NCI-H2227 treated with DMSO at 0.1 percent for 48 hours (cell line): ENCODE measurements at regions not wholly inside any gene's neighbourhood (a gene's known extent, or its start where the extent isn't known, plus 50 kb on each side); places are given as distances from the start of the nearest gene placed in this dataset.

ENCODE experiments used
- DNase-seq: peaks from one replicate; lab custom pipeline; 2025; lab: John Stamatoyannopoulos, UW

GRCh38 chr3:103644450-103644849 is 1209.6 kb downstream of the ZPLD1 start:
- no peak for DNase-seq

DNA sequence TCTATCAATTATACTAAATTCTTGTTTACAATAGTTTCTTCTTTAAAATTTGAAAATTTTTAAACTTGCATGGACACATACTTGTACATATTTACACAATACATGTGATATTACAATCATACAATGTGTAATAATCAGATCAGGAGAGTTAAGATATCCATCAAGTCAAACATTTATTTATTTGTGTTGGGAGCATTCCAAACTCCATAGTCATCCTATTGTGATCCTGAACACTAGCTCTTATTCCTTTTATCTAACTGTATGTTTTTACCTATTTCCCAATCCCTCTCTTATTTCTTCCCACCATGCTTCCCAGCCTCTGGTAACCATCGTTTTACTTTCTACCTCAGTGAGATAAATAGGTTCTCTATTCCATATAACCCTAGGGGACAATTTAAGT is 1219.2 kb downstream of the ZPLD1 start:
- DNase-seq, result no peak

DNA sequence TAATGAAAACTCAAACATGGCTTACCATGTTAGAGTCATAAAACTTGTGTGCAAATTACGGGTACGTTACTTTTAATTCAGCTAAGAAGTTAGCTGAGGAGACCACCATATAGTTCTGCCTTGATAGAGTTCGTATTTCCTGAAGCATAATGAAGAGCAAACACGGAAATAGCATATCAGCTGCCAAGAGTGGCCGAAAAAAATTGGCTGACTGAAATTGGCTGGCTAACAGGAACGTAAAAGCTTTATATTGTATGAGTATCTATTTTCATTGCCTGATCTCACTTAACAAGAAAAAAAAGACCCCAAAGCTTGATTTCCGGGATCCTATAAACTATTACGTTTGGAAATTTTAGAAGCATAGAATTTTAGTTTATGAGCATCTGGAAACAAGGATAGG is 1222.9 kb downstream of the ZPLD1 start:
- DNase-seq, result no peak

GRCh38 chr3:103660810-103661209 is 1226.0 kb downstream of the ZPLD1 start:
- no peak for DNase-seq

DNA sequence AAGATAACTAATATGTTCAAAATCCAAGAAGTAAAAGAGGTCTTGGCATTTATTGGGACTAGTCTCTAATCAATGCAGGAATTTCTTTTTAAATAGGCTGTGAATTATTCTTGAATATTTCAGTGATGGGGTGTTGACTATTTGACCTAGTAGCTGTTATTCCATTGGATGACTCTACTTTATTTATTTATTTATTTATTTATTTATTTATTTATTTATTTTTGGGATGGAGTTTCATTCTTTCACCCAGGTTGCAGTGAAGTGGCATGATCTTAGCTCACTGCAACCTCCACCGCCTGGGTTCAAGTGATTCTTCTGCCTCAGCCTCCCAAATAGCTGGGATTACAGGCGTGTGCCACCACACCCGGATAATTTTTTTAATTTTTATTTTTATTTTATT is 1227.8 kb downstream of the ZPLD1 start:
- no peak for DNase-seq

GRCh38 chr3:103672346-103672745 is 1237.5 kb downstream of the ZPLD1 start:
- DNase-seq, result no peak

- DNase-seq, result no peak
Measured at GRCh38 chr3:103684904-103685303, 1250.1 kb downstream of the ZPLD1 start.

DNA sequence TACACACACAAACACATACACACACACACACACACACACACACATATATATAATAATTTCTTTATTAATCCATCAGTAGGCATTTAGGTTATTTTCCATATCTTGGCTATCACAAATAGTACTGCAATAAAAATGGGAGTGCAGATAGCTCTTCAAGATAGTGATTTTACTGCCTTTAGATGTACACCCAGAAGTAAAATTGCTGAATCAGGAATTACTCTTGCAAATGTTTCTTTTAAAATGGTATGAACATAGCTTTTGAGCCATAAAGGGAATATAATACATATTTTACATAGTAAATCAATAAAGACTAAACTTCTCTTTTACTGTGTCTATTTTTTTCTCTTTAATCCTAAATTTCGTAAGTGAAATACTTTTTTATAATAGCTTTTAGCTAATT is 1251.1 kb downstream of the ZPLD1 start:
- no peak for DNase-seq

DNA sequence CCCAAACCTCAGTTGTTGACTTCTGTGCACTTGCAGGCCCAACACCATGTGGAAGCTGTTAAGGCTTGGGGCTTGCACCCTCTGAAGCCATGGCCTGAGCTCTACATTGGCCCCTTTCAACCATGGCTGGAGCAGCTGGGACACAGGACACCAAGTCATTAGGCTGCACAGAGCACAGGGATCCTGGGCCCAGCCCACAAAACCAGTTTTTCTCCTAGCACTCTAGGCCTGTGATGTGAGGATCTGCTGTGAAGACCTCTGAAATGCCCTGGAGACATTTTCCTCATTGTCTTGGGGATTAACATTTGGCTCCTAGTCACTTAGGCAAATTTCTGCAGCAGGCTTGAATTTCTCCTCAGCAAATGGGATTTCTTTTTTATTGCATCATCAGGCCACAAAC is 1255.7 kb downstream of the ZPLD1 start:
- no peak for DNase-seq

DNA sequence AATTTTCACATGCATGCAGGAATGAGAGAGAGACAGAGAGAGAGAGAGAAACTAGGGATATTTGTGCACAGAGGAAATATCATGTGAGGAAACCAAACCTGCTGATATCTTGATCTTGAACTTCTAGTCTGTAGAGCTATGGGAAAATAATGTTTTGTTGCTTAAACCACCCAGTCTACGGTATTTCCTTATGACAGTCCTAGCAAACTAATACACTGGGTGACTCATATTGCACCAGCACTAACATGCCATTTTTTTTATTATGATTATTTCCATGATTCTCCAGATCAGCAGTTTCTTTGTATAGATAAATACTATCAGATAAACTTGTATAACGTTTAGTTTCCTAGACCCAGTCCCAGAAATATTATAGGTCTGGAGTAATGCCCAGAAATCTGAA is 1259.0 kb downstream of the ZPLD1 start:
- DNase-seq, result no peak

DNA sequence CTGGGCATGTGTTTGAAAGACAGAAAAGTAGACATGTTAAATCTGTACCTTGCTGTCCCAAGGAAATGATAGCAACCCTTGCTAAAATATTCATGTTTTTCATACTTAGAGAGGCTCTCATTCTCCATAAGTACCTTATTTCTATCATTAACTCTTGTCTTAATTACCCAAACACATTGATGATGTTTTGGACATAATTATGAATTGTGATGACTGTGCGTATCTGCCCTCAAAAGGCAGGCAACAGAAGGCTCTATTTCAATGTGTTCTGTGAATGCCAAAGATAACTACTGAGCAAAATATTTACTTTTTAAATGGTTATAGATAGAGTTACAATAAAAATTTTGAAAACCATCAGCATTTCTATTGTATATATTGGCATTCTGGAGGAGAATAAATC is 1263.8 kb downstream of the ZPLD1 start:
- DNase-seq, result no peak

GRCh38 chr3:103699228-103699627 is 1264.4 kb downstream of the ZPLD1 start:
- no peak for DNase-seq

- DNase-seq, result no peak
Measured at GRCh38 chr3:103705641-103706040, 1270.8 kb downstream of the ZPLD1 start.

- no peak for DNase-seq
Measured at GRCh38 chr3:103706671-103707070, 1271.9 kb downstream of the ZPLD1 start.

DNA sequence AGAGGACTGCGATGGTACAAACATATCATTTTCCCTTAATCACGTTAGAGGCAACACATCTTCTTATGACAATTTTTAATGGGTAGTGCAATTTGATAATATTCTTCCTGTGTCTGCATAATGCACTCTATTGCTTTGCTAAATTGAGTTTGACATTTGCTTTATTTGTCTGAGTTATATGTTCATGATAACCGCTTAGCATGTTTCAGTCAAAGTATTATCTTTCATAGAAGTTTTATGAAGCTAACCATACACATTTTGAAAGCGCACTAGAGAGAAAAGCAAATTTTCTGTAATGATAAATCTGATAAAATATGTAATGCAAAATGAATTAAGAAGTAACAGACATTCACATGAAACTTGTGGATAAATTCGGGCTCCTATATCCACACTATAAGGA is 1276.9 kb downstream of the ZPLD1 start:
- no peak for DNase-seq

DNA sequence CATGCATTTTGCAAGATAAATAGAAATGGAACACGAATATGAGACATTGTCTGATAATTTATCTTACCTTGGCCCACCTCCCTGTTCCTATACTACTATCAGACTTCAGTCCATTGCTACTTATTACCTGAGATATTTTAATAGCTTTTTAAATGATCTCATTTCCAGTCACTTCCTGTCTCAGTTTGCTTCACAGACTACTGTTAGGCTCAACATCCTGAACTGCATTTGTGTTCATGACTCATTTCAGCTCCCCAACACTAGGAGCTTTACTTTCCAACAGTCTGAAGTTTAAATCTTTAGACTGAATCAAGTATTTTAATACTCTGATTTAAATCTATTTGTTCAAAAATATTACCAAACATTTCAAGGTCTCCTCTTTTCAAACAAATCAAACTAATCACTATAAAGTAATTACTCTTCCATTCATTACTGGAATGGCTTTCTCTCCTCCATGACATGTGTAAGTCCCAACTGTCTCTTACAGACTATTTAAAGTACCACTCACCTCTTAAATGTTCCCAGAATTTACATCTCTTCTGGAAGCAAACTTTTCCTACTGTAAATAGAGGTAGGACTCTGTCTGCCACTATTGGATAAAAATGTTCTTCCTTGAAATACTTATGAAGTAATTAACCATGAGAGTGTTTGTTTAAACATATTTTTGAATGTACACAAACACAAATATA is 1277.6 kb downstream of the ZPLD1 start:
- DNase-seq, result no peak

DNA sequence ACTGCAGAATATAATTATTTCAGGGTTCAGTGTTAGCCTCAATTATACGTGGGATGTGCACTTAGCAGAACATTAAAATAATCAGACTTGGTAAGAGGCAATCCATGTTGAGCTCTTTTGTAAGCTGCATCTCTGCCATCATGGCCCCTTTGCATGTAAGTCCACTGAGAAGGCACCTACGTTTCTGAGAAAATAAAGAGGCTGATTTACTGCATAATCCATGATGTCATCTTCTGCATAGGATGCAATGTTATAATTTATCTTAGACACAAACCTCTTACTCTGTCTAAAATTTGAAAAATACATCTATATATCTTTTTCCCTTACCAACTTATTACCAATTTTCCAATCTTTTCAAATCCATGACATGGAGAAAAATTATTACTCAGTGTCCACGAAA is 1294.7 kb downstream of the ZPLD1 start:
- DNase-seq, result no peak

- DNase-seq, result no peak
Measured at GRCh38 chr3:103730744-103731143, 1295.9 kb downstream of the ZPLD1 start.

DNA sequence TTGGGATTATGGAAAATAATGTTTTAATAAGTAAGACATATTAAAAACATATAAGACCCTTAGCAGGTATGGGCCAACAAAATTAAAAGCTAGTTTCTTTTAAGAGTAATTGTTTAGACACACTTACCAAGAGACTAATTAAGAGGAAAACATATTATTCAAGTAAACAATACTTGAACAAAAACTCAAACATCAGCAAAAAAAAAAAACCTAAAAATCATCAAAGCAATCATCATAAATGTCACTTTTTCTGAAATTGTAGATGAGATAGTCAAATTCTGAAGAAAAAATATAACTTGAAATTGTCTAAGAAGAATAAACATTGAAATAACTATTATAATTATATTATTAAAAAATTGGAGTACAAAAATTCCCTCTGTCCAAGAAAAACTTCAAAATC is 1318.2 kb downstream of the ZPLD1 start:
- DNase-seq, result no peak

GRCh38 chr3:103767635-103768034 is 1332.8 kb downstream of the ZPLD1 start:
- DNase-seq, result no peak

DNA sequence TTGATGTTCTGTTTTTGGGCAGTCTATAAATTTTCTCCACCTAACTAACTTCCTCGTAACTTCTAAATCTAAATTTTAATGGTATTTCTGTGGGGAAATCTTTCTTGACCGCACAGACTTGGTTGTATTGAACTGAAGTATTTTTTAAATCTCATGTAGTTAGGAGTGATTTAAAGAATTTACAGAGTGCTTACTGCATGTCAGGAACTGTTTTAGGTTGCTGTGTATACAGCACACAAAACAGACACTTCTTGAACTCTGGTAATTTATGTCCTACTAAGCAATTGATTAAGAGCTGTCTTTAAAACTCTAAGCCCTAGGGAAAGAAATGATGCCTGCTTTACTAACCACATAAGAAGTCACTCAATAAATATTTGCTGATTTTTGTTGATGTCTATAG is 1350.2 kb downstream of the ZPLD1 start:
- no peak for DNase-seq

GRCh38 chr3:103785537-103785936 is 1350.7 kb downstream of the ZPLD1 start:
- DNase-seq, result no peak

DNA sequence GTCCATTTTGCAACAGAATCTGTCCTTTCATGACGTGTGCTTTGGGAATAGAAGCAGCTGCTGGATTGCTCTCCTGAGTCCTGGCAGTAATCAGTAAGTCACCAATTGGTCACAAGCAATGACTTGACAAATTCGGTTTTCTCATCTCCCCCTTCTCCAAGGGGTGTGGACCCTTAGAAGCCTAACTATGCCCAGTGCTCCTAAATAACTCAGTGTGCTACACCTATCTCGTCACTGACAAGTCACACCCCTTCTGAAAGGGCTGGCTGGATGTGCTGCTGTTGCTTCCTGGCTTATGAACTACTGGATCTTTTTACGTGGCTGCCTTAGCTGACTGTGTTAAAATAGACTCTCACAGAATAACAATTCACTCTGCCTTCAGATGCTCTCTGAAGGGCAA is 1351.5 kb downstream of the ZPLD1 start:
- no peak for DNase-seq

GRCh38 chr3:103787164-103787871 is 1352.5 kb downstream of the ZPLD1 start:
- DNase-seq, result no peak
